HG03196 (cell line): ENCODE measurements at regions not wholly inside any gene's neighbourhood (a gene's known extent, or its start where the extent isn't known, plus 50 kb on each side); places are given as distances from the start of the nearest gene placed in this dataset.
"Not testable (repeated sequence)": the region's sequence is repeated elsewhere in the genome, so short reads cannot be mapped to it uniquely, and the experiment has no call there.

Experiments
- ATAC-seq: cut with Tn5 transposase; IDR thresholded peaks from one replicate; pipeline ENCODE4 v1.9.1; 2021; ENCODE audit not compliant: unreplicated experiment

GRCh38 chr3:94401466-94401865 lies 338.6 kb downstream of the NSUN3 start:
- no peak for ATAC-seq

GRCh38 chr3:94402126-94402525 lies 339.3 kb downstream of the NSUN3 start:
- ATAC-seq: no peak

- no peak for ATAC-seq
These were observed 342.6 kb downstream of the NSUN3 start for GRCh38 chr3:94405258-94406035.

- no peak for ATAC-seq
These were observed 343.7 kb downstream of the NSUN3 start for GRCh38 chr3:94406595-94406994.

GRCh38 chr3:94412936-94413335 lies 350.1 kb downstream of the NSUN3 start:
- not testable (repeated sequence) for ATAC-seq

GRCh38 chr3:94413336-94414108 lies 350.7 kb downstream of the NSUN3 start:
- no peak for ATAC-seq

- no peak for ATAC-seq
These were observed 351.6 kb downstream of the NSUN3 start for GRCh38 chr3:94414418-94414817.

GRCh38 chr3:94416768-94417167 lies 353.9 kb downstream of the NSUN3 start:
- ATAC-seq: no peak

- ATAC-seq: no peak
These were observed 355.1 kb downstream of the NSUN3 start for GRCh38 chr3:94417963-94418455.

GRCh38 chr3:94420931-94421330 lies 358.1 kb downstream of the NSUN3 start:
- no peak for ATAC-seq

- no peak for ATAC-seq
These were observed 360.7 kb downstream of the NSUN3 start for GRCh38 chr3:94423578-94423977.

- no peak for ATAC-seq
These were observed 366.7 kb downstream of the NSUN3 start for GRCh38 chr3:94429517-94429916.

GRCh38 chr3:94431876-94432570 lies 369.2 kb downstream of the NSUN3 start:
- no peak for ATAC-seq

GRCh38 chr3:94433811-94434210 lies 370.9 kb downstream of the NSUN3 start:
- ATAC-seq: no peak

- ATAC-seq: no peak
These were observed 378.1 kb downstream of the NSUN3 start for GRCh38 chr3:94440767-94441493.

GRCh38 chr3:94441494-94441847 lies 378.6 kb downstream of the NSUN3 start:
- ATAC-seq: no peak

GRCh38 chr3:94453864-94454263 lies 391.0 kb downstream of the NSUN3 start:
- no peak for ATAC-seq

- ATAC-seq: no peak
These were observed 396.3 kb downstream of the NSUN3 start for GRCh38 chr3:94459167-94459566.

GRCh38 chr3:94460931-94461330 lies 398.1 kb downstream of the NSUN3 start:
- no peak for ATAC-seq

- no peak for ATAC-seq
These were observed 400.1 kb downstream of the NSUN3 start for GRCh38 chr3:94462931-94463330.

GRCh38 chr3:94472511-94472910 lies 409.6 kb downstream of the NSUN3 start:
- ATAC-seq: no peak
